Endodermal cell (in vitro differentiated cells): ENCODE measurements at regions not wholly inside any gene's neighbourhood (a gene's known extent, or its start where the extent isn't known, plus 50 kb on each side); places are given as distances from the start of the nearest gene placed in this dataset.

Experiments
- DNase-seq: peaks from one replicate; pipeline ENCODE4 v3.0.0-alpha.2; 2017
- H3K27ac ChIP-seq: 2 replicates; pipeline ENCODE4 v1.5.1; 2013; ENCODE audit warnings: mild to moderate bottlenecking, low read depth, low read length, moderate library complexity
- H3K27me3 ChIP-seq: 2 replicates; pipeline ENCODE4 v1.6.1; 2013; ENCODE audit warnings: mild to moderate bottlenecking, low read length, moderate library complexity; ENCODE audit not compliant: insufficient read depth, control insufficient read depth, poor library complexity, severe bottlenecking
- H3K36me3 ChIP-seq: 2 replicates; pipeline ENCODE4 v1.7.0; 2013; ENCODE audit warnings: mild to moderate bottlenecking, low read length, moderate library complexity; ENCODE audit not compliant: control insufficient read depth, insufficient read depth
- H3K4me1 ChIP-seq: one replicate; pipeline ENCODE4 v1.7.0; 2013; ENCODE audit warnings: low read length; ENCODE audit not compliant: control insufficient read depth, insufficient read depth
- H3K4me3 ChIP-seq: 2 replicates; pipeline ENCODE4 v1.5.1; 2013; ENCODE audit warnings: mild to moderate bottlenecking, low read length, moderate library complexity
- H3K9ac ChIP-seq: 2 replicates; pipeline ENCODE4 v1.6.1; 2013; ENCODE audit warnings: mild to moderate bottlenecking, low read length, moderate library complexity; ENCODE audit not compliant: poor library complexity, severe bottlenecking; ENCODE audit errors: extremely low read depth
- H3K9me3 ChIP-seq: 2 replicates; pipeline ENCODE4 v1.6.1; 2013; ENCODE audit warnings: mild to moderate bottlenecking, low read length, moderate library complexity; ENCODE audit not compliant: control insufficient read depth
- H3K27ac Mint-ChIP-seq: 2 replicates; pipeline ENCODE4 v1.8.0; 2020; ENCODE audit warnings: mixed read lengths
- H3K27me3 Mint-ChIP-seq: 2 replicates; pipeline ENCODE4 v1.8.0; 2021; ENCODE audit warnings: mild to moderate bottlenecking, mixed read lengths; ENCODE audit not compliant: insufficient read depth
- H3K36me3 Mint-ChIP-seq: 2 replicates; pipeline ENCODE4 v1.8.0; 2020; ENCODE audit warnings: low read depth, mixed read lengths
- H3K4me1 Mint-ChIP-seq: 2 replicates; pipeline ENCODE4 v1.8.0; 2020; ENCODE audit warnings: mixed read lengths
- H3K4me3 Mint-ChIP-seq: 2 replicates; pipeline ENCODE4 v1.8.0; 2020; ENCODE audit warnings: mild to moderate bottlenecking, moderate library complexity, mixed read lengths
- H3K9me3 Mint-ChIP-seq: 2 replicates; pipeline ENCODE4 v1.8.0; 2020; ENCODE audit warnings: mild to moderate bottlenecking, mixed read lengths
- WGBS, 2 experiments: methylation state at CpG; one replicate each; pipeline versions ENCODE4 v1.1.5 to v1.1.7; 2013; ENCODE audit warnings: missing lambda C conversion rate in 2 of 2, mixed read lengths in 1 of 2; ENCODE audit not compliant: insufficient coverage in 1 of 2, insufficient read length in 1 of 2; 5-methylcytosine and 5-hydroxymethylcytosine counted together
- TF ChIP-seq, protein P1 (sequence below): fragments of 200-600 bp; sonication (generic); conservative IDR thresholded peaks from 2 replicates; pipeline ENCODE4 v1.5.0; 2021; ENCODE audit warnings: antibody characterized with exemption, mild to moderate bottlenecking

DNA sequence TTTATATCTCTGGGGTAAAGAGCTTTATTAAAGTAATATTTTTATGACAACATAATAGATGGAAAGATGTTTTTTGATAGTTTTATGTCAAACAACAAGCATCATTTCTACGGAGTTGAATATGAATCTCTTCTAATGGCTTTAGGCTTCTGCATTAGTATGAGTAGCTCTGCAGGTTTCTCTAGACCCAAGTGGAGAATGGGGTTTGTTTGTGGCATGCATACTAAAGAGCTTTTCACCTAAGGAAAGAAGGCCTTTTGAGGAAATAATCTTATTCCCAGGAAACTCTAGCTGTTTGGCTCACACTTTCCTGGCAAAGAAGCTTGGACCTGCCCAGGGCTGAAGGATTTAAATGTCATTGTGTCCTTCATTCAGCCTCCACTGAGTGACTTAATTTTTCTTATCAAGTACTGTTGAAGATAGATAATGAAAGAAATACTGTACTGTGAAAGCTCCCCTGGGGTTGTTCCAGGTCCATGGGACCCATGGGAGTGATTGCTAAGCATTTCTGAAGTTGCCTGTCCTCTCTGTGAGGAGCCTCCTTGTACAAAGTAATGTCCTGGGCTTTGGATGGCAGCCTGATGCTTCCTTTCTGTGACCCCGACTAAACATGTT lies 469.3 kb downstream of the LRIG3 start:
- Mint-ChIP-seq H3K36me3 (no peaks in the 10 kb centered on the region), H3K27ac (no peak overlapping the region), H3K27me3 (no peaks in the 10 kb centered on the region), H3K9me3 (no peaks in the 10 kb centered on the region), H3K4me3 (no peak overlapping the region), H3K4me1 (no peaks in the 10 kb centered on the region)
- DNase-seq, result no peak
- Histone ChIP-seq H3K9ac (no peak overlapping the region), H3K4me1 (no peaks in the 10 kb centered on the region), H3K9me3 (no peaks in the 10 kb centered on the region), H3K36me3 (no peaks in the 10 kb centered on the region), H3K27me3 (no peaks in the 10 kb centered on the region), H3K4me3 (no peak overlapping the region), H3K27ac (no peak overlapping the region)
- 57 to 79% methylated on average over 1 to 2 of the region's 2 CpGs for WGBS, 2 experiments
- TF ChIP-seq, protein P1, sequence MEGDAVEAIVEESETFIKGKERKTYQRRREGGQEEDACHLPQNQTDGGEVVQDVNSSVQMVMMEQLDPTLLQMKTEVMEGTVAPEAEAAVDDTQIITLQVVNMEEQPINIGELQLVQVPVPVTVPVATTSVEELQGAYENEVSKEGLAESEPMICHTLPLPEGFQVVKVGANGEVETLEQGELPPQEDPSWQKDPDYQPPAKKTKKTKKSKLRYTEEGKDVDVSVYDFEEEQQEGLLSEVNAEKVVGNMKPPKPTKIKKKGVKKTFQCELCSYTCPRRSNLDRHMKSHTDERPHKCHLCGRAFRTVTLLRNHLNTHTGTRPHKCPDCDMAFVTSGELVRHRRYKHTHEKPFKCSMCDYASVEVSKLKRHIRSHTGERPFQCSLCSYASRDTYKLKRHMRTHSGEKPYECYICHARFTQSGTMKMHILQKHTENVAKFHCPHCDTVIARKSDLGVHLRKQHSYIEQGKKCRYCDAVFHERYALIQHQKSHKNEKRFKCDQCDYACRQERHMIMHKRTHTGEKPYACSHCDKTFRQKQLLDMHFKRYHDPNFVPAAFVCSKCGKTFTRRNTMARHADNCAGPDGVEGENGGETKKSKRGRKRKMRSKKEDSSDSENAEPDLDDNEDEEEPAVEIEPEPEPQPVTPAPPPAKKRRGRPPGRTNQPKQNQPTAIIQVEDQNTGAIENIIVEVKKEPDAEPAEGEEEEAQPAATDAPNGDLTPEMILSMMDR, result no peak

- TF ChIP-seq, protein P1, result no peak
Observed at GRCh38 chr12:58452546-58452945, 467.8 kb downstream of the LRIG3 start.

GRCh38 chr12:58453306-58453705 lies 467.0 kb downstream of the LRIG3 start:
- Histone ChIP-seq H3K27me3 (no peaks in the 10 kb centered on the region), H3K4me3 (no peak overlapping the region), H3K4me1 (no peaks in the 10 kb centered on the region), H3K36me3 (no peaks in the 10 kb centered on the region), H3K9ac (no peak overlapping the region), H3K9me3 (no peaks in the 10 kb centered on the region), H3K27ac (no peak overlapping the region)
- DNase-seq, result no peak
- no peak overlapping the region for H3K27ac Mint-ChIP-seq
- no peaks in the 10 kb centered on the region for H3K9me3 Mint-ChIP-seq
- TF ChIP-seq, protein P1, result no peak
- H3K4me1 Mint-ChIP-seq, result no peaks in the 10 kb centered on the region
- no peak overlapping the region for H3K4me3 Mint-ChIP-seq
- no peaks in the 10 kb centered on the region for H3K27me3 Mint-ChIP-seq
- no peaks in the 10 kb centered on the region for H3K36me3 Mint-ChIP-seq
- 77 to 79% methylated on average over 2 to 3 of the region's 3 CpGs for WGBS, 2 experiments

More at GRCh38 chr12:58452546-58452945, 467.8 kb downstream of the LRIG3 start:
- no peak overlapping the region for H3K27ac Mint-ChIP-seq
- no peaks in the 10 kb centered on the region for H3K4me1 ChIP-seq
- no peak for DNase-seq
- H3K4me3 ChIP-seq, result no peak overlapping the region
- no peaks in the 10 kb centered on the region for H3K9me3 ChIP-seq
- H3K36me3 ChIP-seq, result no peaks in the 10 kb centered on the region
- no peak overlapping the region for H3K9ac ChIP-seq
- no peak overlapping the region for H3K4me3 Mint-ChIP-seq
- H3K27me3 Mint-ChIP-seq, result no peaks in the 10 kb centered on the region
- H3K36me3 Mint-ChIP-seq, result no peaks in the 10 kb centered on the region
- H3K9me3 Mint-ChIP-seq, result no peaks in the 10 kb centered on the region
- H3K27ac ChIP-seq, result no peak overlapping the region
- no peaks in the 10 kb centered on the region for H3K4me1 Mint-ChIP-seq
- WGBS, 2 experiments, result 51 to 57% methylated on average over 2 of the region's 2 CpGs
- H3K27me3 ChIP-seq, result no peaks in the 10 kb centered on the region
